Activated naive CD4-positive, alpha-beta T cell treated with anti-CD3 and anti-CD28 coated beads for 36 hours (primary cell): ENCODE measurements at regions not wholly inside any gene's neighbourhood (a gene's known extent, or its start where the extent isn't known, plus 50 kb on each side); places are given as distances from the start of the nearest gene placed in this dataset.

Experiments
- CTCF ChIA-PET: fragments of 350-600 bp; sonication (Branson Sonifier 250); formaldehyde crosslinking; loops from one replicate; lab custom pipeline; 2021; ENCODE audit warnings: antibody characterized with exemption; lab: Charles Lee
- DNase-seq: peaks from one replicate; pipeline ENCODE4 v3.0.0-alpha.2; 2020
- H3K27ac Mint-ChIP-seq: one replicate; pipeline ENCODE4 v1.8.0; 2021; ENCODE audit warnings: mild to moderate bottlenecking, mixed read lengths
- H3K27me3 Mint-ChIP-seq: one replicate; pipeline ENCODE4 v1.8.0; 2021; ENCODE audit warnings: low read depth, mixed read lengths
- H3K36me3 Mint-ChIP-seq: one replicate; pipeline ENCODE4 v1.8.0; 2021; ENCODE audit warnings: low read depth, mixed read lengths
- H3K4me1 Mint-ChIP-seq: one replicate; pipeline ENCODE4 v1.8.0; 2021; ENCODE audit warnings: low read depth, mixed read lengths
- H3K4me3 Mint-ChIP-seq: one replicate; pipeline ENCODE4 v1.8.0; 2021; ENCODE audit warnings: mild to moderate bottlenecking, moderate library complexity, mixed read lengths
- H3K9me3 Mint-ChIP-seq: one replicate; pipeline ENCODE4 v1.8.0; 2021; ENCODE audit warnings: mixed read lengths
- intact Hi-C: fragments of 100-400 bp; cut with micrococcal nuclease; formaldehyde crosslinking; loops from one replicate; pipeline ENCODE4 v1.15.1; 2023

GRCh38 chr2:153071090-153071489, 352.7 kb downstream of the ARL6IP6 start:
- CTCF ChIA-PET = no interaction called here
- Mint-ChIP-seq H3K9me3 (no peaks in the 10 kb centered on the region), H3K36me3 (no peaks in the 10 kb centered on the region), H3K4me3 (no peak overlapping the region), H3K4me1 (no peaks in the 10 kb centered on the region), H3K27me3 (no peaks in the 10 kb centered on the region), H3K27ac (no peak overlapping the region)
- no peak for DNase-seq
- intact Hi-C loops = no loop called here

DNA sequence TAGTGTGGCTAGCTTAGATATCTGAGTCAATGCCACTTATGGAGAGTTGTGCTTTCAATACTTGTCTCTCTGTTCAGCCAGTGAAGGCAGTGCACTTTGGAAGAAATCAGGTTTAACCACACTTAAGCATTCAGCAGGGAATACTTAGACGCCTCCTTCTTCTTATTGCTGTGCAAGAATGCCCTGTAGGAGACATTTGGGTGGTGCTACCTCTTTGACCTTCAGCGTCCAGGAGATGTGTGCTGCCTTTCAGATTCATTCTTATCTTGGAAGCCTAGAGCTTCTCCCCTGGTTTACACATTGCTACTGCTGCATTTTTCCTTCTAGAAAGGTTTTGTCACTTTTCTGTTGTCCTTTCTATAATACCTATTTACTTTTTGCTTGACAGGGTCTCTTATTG, 350.5 kb downstream of the ARL6IP6 start:
- Mint-ChIP-seq H3K9me3 (no peaks in the 10 kb centered on the region), H3K27me3 (no peaks in the 10 kb centered on the region), H3K36me3 (no peaks in the 10 kb centered on the region), H3K4me1 (no peaks in the 10 kb centered on the region), H3K4me3 (no peak overlapping the region), H3K27ac (no peak overlapping the region)
- CTCF ChIA-PET = interaction anchor here (1.2 kb wide), 1 partner anchor 143 kb away, joined by 4 read pairs; no protein-coding TSS in a partner anchor
- DNase-seq = no peak
- intact Hi-C loops = no loop called here

GRCh38 chr2:153068052-153068451, 349.6 kb downstream of the ARL6IP6 start:
- Mint-ChIP-seq H3K27ac (no peak overlapping the region), H3K9me3 (no peaks in the 10 kb centered on the region), H3K27me3 (no peaks in the 10 kb centered on the region), H3K36me3 (no peaks in the 10 kb centered on the region), H3K4me1 (no peaks in the 10 kb centered on the region), H3K4me3 (no peak overlapping the region)
- no peak for DNase-seq
- CTCF ChIA-PET = interaction anchor here (1.2 kb wide), 1 partner anchor 142 kb away, joined by 4 read pairs; no protein-coding TSS in a partner anchor
- intact Hi-C loops = no loop called here

DNA sequence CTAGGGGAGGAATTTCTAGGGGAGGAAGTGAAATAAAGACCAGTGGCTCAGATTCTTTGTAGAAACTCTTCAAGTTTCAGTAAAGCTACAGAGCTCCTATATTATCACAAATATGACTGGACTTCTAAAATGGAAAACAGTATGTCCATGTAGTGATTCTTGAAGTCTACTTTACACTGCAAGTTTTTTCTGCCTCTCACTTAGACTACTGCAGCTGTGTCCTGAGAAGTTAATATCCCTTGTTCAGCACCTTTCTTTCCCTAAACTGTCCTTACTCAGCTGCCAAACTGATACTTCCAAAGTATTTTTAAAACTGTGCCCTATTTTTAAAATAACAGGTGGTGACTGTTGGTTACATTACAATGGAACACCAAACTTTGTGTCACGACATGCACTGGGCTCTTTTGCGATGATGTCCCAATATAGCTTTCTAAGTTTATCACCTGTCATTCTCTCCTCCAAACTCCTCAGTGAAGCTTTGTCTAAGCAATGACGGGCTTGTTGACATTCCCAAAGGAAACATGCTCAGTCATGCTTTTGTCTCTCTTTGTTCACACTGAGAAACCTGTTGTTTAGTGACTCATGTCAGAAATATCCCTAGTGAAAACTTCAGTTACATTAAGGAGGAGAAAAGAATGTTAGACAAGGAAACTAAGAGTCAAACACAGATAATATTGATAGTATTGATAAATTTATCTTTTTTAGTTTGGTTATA, 341.1 kb downstream of the ARL6IP6 start:
- CTCF ChIA-PET = no interaction called here
- intact Hi-C loops = no loop called here
- H3K27ac Mint-ChIP-seq = no peak overlapping the region
- DNase-seq = no peak
- H3K9me3 Mint-ChIP-seq = no peaks in the 10 kb centered on the region
- H3K27me3 Mint-ChIP-seq = peaks cover 5% of the 10 kb centered on the region
- H3K4me1 Mint-ChIP-seq = no peaks in the 10 kb centered on the region
- H3K36me3 Mint-ChIP-seq = no peaks in the 10 kb centered on the region
- no peak overlapping the region for H3K4me3 Mint-ChIP-seq

DNA sequence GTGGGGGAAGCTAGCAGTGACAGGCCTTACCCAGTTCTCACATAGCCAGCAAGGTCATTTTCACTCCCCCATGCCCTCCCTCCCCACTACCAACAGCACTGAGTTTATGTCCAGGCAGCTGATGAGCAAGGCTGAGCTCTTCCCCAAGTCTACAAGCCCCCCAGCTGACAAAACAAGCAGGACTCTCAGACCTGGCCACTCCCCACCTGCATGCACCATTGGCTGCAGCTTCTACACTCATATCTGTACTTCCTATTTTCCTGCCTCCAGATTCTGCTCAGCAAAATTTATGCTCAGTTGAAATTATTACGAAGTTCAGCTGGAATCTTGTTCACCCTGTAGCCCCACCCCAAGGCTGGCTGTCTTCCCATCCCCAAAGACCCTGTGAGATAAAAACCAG, 339.3 kb downstream of the ARL6IP6 start:
- H3K27me3 Mint-ChIP-seq = peaks cover 5% of the 10 kb centered on the region
- DNase-seq = no peak
- no peaks in the 10 kb centered on the region for H3K9me3 Mint-ChIP-seq
- intact Hi-C loops = no loop called here
- no peak overlapping the region for H3K4me3 Mint-ChIP-seq
- no peaks in the 10 kb centered on the region for H3K4me1 Mint-ChIP-seq
- H3K27ac Mint-ChIP-seq = no peak overlapping the region
- H3K36me3 Mint-ChIP-seq = no peaks in the 10 kb centered on the region
- CTCF ChIA-PET = no interaction called here

GRCh38 chr2:153055182-153055581, 336.8 kb downstream of the ARL6IP6 start:
- CTCF ChIA-PET = no interaction called here
- Mint-ChIP-seq H3K4me1 (no peaks in the 10 kb centered on the region), H3K27me3 (peaks cover 5% of the 10 kb centered on the region), H3K9me3 (no peaks in the 10 kb centered on the region), H3K36me3 (no peaks in the 10 kb centered on the region), H3K27ac (no peak overlapping the region), H3K4me3 (no peak overlapping the region)
- intact Hi-C loops = no loop called here
- no peak for DNase-seq

GRCh38 chr2:153052807-153053559, 334.6 kb downstream of the ARL6IP6 start:
- Mint-ChIP-seq H3K4me3 (no peak overlapping the region), H3K27me3 (no peaks in the 10 kb centered on the region), H3K4me1 (no peaks in the 10 kb centered on the region), H3K9me3 (no peaks in the 10 kb centered on the region), H3K27ac (no peak overlapping the region), H3K36me3 (no peaks in the 10 kb centered on the region)
- intact Hi-C loops = no loop called here
- CTCF ChIA-PET = no interaction called here
- no peak for DNase-seq

DNA sequence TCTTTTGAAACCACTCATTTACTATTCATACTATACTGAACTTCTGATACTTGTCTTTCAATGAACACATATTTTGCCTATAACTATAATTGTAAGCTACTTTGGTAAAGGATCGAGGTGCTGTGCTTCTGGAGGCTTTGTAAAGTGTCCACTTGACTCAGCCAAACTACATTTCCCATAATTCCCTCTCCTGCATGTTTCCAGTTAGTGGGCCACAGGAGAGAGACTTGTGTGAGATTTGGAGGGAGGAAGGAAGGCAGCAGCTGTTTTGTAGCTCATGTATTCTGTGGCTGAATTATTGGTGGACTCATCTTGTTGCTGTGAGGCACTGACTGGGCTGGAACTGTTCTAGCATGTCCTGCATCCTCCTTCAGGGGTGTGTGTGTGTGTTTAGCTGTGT, 328.8 kb downstream of the ARL6IP6 start:
- Mint-ChIP-seq H3K36me3 (no peaks in the 10 kb centered on the region), H3K4me1 (no peaks in the 10 kb centered on the region), H3K27me3 (peaks cover 3% of the 10 kb centered on the region), H3K9me3 (no peaks in the 10 kb centered on the region), H3K4me3 (no peak overlapping the region), H3K27ac (no peak overlapping the region)
- intact Hi-C loops = no loop called here
- DNase-seq = no peak
- CTCF ChIA-PET = no interaction called here

GRCh38 chr2:153043385-153043784, 325.0 kb downstream of the ARL6IP6 start:
- H3K9me3 Mint-ChIP-seq = no peaks in the 10 kb centered on the region
- H3K27ac Mint-ChIP-seq = no peak overlapping the region
- CTCF ChIA-PET = no interaction called here

GRCh38 chr2:153028626-153029025, 310.2 kb downstream of the ARL6IP6 start:
- H3K9me3 Mint-ChIP-seq = no peaks in the 10 kb centered on the region
- CTCF ChIA-PET = no interaction called here
- no peaks in the 10 kb centered on the region for H3K36me3 Mint-ChIP-seq
- no peak for DNase-seq
- H3K4me3 Mint-ChIP-seq = no peak overlapping the region
- H3K4me1 Mint-ChIP-seq = no peaks in the 10 kb centered on the region
- no peaks in the 10 kb centered on the region for H3K27me3 Mint-ChIP-seq
- no peak overlapping the region for H3K27ac Mint-ChIP-seq
- intact Hi-C loops = no loop called here

More at GRCh38 chr2:153043385-153043784, 325.0 kb downstream of the ARL6IP6 start:
- no peak overlapping the region for H3K4me3 Mint-ChIP-seq
- H3K36me3 Mint-ChIP-seq = no peaks in the 10 kb centered on the region
- H3K27me3 Mint-ChIP-seq = peaks cover 3% of the 10 kb centered on the region
- intact Hi-C loops = no loop called here
- no peaks in the 10 kb centered on the region for H3K4me1 Mint-ChIP-seq
- DNase-seq = no peak

- intact Hi-C loops = no loop called here
- CTCF ChIA-PET = no interaction called here
Observed at GRCh38 chr2:153027533-153027932, 309.1 kb downstream of the ARL6IP6 start.

DNA sequence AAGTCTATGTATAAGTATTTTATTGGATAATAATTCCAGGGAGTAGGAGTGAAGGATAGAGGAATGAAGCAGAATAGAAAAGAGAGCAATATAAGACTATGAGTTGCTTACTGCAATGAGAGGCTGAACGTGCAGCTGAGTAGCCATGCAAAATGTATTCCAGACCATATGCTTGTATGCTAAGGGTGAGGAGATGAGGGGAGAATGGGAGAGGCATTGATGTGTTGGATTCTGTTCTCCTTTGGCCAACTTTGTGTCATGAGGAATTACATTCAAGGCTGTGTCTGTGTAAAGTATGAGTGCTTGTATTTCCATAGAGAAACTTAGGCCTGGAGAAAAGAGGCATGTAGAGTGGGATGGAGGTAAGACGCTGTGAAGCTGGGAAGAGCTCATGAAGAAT, 301.8 kb downstream of the ARL6IP6 start:
- no peaks in the 10 kb centered on the region for H3K36me3 Mint-ChIP-seq
- intact Hi-C loops = no loop called here
- H3K27me3 Mint-ChIP-seq = no peaks in the 10 kb centered on the region
- no peak overlapping the region for H3K4me3 Mint-ChIP-seq
- no peak for DNase-seq
- peaks cover 14% of the 10 kb centered on the region for H3K9me3 Mint-ChIP-seq
- no peaks in the 10 kb centered on the region for H3K4me1 Mint-ChIP-seq
- no peak overlapping the region for H3K27ac Mint-ChIP-seq
- CTCF ChIA-PET = no interaction called here

More at GRCh38 chr2:153027533-153027932, 309.1 kb downstream of the ARL6IP6 start:
- DNase-seq = no peak
- no peaks in the 10 kb centered on the region for H3K27me3 Mint-ChIP-seq
- H3K9me3 Mint-ChIP-seq = no peaks in the 10 kb centered on the region
- no peak overlapping the region for H3K4me3 Mint-ChIP-seq
- H3K27ac Mint-ChIP-seq = no peak overlapping the region
- no peaks in the 10 kb centered on the region for H3K4me1 Mint-ChIP-seq
- no peaks in the 10 kb centered on the region for H3K36me3 Mint-ChIP-seq
